HCT116 (cell line): ENCODE measurements at regions not wholly inside any gene's neighbourhood (a gene's known extent, or its start where the extent isn't known, plus 50 kb on each side); places are given as distances from the start of the nearest gene placed in this dataset.

Experiments used
- CTCF ChIP-seq, 3 experiments: fragments of 200-600 bp in 1 of 3; sonication (generic) in 1 of 3; IDR thresholded peaks in 2 of 3; conservative IDR thresholded peaks in 1 of 3; 2 replicates each; pipeline ENCODE4 v1.5.1; 2012 to 2017; ENCODE audit warnings: low read depth in 2 of 3, low read length in 2 of 3, antibody characterized with exemption in 1 of 3, borderline replicate concordance in 1 of 3, control low read depth in 1 of 3, mild to moderate bottlenecking in 1 of 3, mixed read lengths in 1 of 3, mixed run types in 1 of 3, moderate library complexity in 1 of 3; ENCODE audit not compliant: insufficient read depth in 1 of 3
- EGR1 ChIP-seq: IDR thresholded peaks from 2 replicates; pipeline ENCODE4 v1.6.1; 2012; ENCODE audit warnings: low read depth
- ELF1 ChIP-seq: IDR thresholded peaks from 2 replicates; pipeline ENCODE4 v1.6.1; 2012; ENCODE audit warnings: low read depth, borderline replicate concordance
- EZH2 ChIP-seq: fragments of 200-600 bp; sonication (generic); IDR thresholded peaks from 2 replicates; pipeline ENCODE4 v1.6.1; 2017; ENCODE audit warnings: antibody characterized with exemption, mixed run types
- EZH2phosphoT487 ChIP-seq: fragments of 200-600 bp; IDR thresholded peaks from 2 replicates; pipeline ENCODE4 v1.6.1; 2018; ENCODE audit warnings: antibody characterized with exemption, borderline replicate concordance
- POLR2A ChIP-seq: IDR thresholded peaks from 2 replicates; pipeline ENCODE4 v1.7.0; 2011; ENCODE audit warnings: borderline replicate concordance; ENCODE audit not compliant: insufficient read depth, insufficient read length; ENCODE audit errors: extremely low read depth
- POLR2AphosphoS5 ChIP-seq: IDR thresholded peaks from 2 replicates; pipeline ENCODE4 v1.6.1; 2011; ENCODE audit warnings: mild to moderate bottlenecking, low read depth, low read length, moderate library complexity

- no peak for TF ChIP-seq ELF1
- TF ChIP-seq EZH2: no peak
- TF ChIP-seq POLR2A: no peak
- TF ChIP-seq CTCF (IDR thresholded peaks at IDR 0.05 in 2 of 3, conservative IDR thresholded peaks at IDR 0.05 in 1 of 3; ENCODE audit: borderline replicate concordance in 1 of 3, insufficient read depth in 1 of 3, low read depth in 2 of 3, low read length in 2 of 3): no peak
- no peak for TF ChIP-seq EGR1
- no peak for TF ChIP-seq EZH2phosphoT487
- no peak for TF ChIP-seq POLR2AphosphoS5
These were observed 426.1 kb downstream of the FOXO1 start for GRCh38 chr13:40240293-40240692.
